GM23248 (cell line): ENCODE measurements at regions not wholly inside any gene's neighbourhood (a gene's known extent, or its start where the extent isn't known, plus 50 kb on each side); places are given as distances from the start of the nearest gene placed in this dataset.
A peak's percentile ranks its signal among the peaks of the same experiment; 100 is the strongest.

Experiments
- DNase-seq: peaks from one replicate; pipeline ENCODE4 v3.0.0-alpha.2; 2015
- H2AFZ ChIP-seq: fragments of 200-600 bp; sonication (generic); 2 replicates; pipeline ENCODE4 v1.6.1; 2016; ENCODE audit warnings: antibody characterized with exemption
- H3F3A ChIP-seq: fragments of 200-600 bp; sonication (generic); 2 replicates; pipeline ENCODE4 v1.6.1; 2016; ENCODE audit warnings: mild to moderate bottlenecking, antibody characterized with exemption, mixed run types; ENCODE audit not compliant: insufficient read depth
- H3K27ac ChIP-seq: fragments of 200-600 bp; sonication (generic); 2 replicates; pipeline ENCODE4 v1.5.1; 2016; ENCODE audit warnings: mild to moderate bottlenecking
- H3K27me3 ChIP-seq: fragments of 200-600 bp; sonication (generic); replicated peaks from 2 replicates; pipeline ENCODE4 v1.6.1; 2016; ENCODE audit warnings: mild to moderate bottlenecking; ENCODE audit not compliant: insufficient read depth
- H3K36me3 ChIP-seq: fragments of 200-600 bp; sonication (generic); 2 replicates; pipeline ENCODE4 v1.6.1; 2016; ENCODE audit warnings: low read depth, mild to moderate bottlenecking
- H3K4me1 ChIP-seq: fragments of 200-600 bp; sonication (generic); 2 replicates; pipeline ENCODE4 v1.6.1; 2016; ENCODE audit warnings: mild to moderate bottlenecking; ENCODE audit not compliant: insufficient read depth
- H3K4me2 ChIP-seq: fragments of 200-600 bp; sonication (generic); one replicate; pipeline ENCODE4 v1.6.1; 2016; ENCODE audit warnings: mild to moderate bottlenecking; ENCODE audit not compliant: unreplicated experiment
- H3K4me3 ChIP-seq: fragments of 200-600 bp; sonication (generic); 2 replicates; pipeline ENCODE4 v1.5.1; 2016; ENCODE audit warnings: mild to moderate bottlenecking
- H3K79me2 ChIP-seq: fragments of 200-600 bp; sonication (generic); 2 replicates; pipeline ENCODE4 v1.6.1; 2016; ENCODE audit warnings: mild to moderate bottlenecking; ENCODE audit not compliant: insufficient read depth
- H3K9ac ChIP-seq: fragments of 200-600 bp; sonication (generic); 2 replicates; pipeline ENCODE4 v1.6.1; 2016; ENCODE audit warnings: mild to moderate bottlenecking
- H3K9me2 ChIP-seq: fragments of 200-600 bp; sonication (generic); 2 replicates; pipeline ENCODE4 v1.6.1; 2016; ENCODE audit warnings: mixed run types, mild to moderate bottlenecking, moderate library complexity; ENCODE audit not compliant: insufficient read depth
- H3K9me3 ChIP-seq: fragments of 200-600 bp; sonication (generic); one replicate; pipeline ENCODE4 v1.6.1; 2017; ENCODE audit warnings: low read depth
- H4K20me1 ChIP-seq: fragments of 200-600 bp; sonication (generic); 2 replicates; pipeline ENCODE4 v1.6.0; 2016; ENCODE audit not compliant: insufficient read depth
- EZH2 ChIP-seq: fragments of 200-600 bp; sonication (generic); IDR thresholded peaks from 2 replicates; pipeline ENCODE4 v1.6.1; 2018; ENCODE audit warnings: antibody characterized with exemption, mild to moderate bottlenecking; ENCODE audit not compliant: insufficient read depth, poor library complexity, severe bottlenecking
- EZH2phosphoT487 ChIP-seq: fragments of 200-600 bp; sonication (generic); IDR thresholded peaks from 2 replicates; pipeline ENCODE4 v1.6.1; 2018; ENCODE audit warnings: antibody characterized with exemption, moderate library complexity, mild to moderate bottlenecking, low read depth; ENCODE audit not compliant: insufficient read depth
- WGBS, 2 experiments: methylation state at CpG; one replicate each; pipeline ENCODE4 v1.1.6; 2015 to 2017; ENCODE audit warnings: low lambda C conversion rate in 2 of 2, low coverage in 1 of 2; ENCODE audit errors: missing lambda C conversion rate in 2 of 2; 5-methylcytosine and 5-hydroxymethylcytosine counted together
- in situ Hi-C: fragments of 300-500 bp; cut with MboI; formaldehyde crosslinking; loops from 2 replicates; pipeline ENCODE4 v1.15.0; 2020

- WGBS, 2 experiments, result 94 to 96% methylated on average over 3 of the region's 3 CpGs
Measured at GRCh38 chr1:84090447-84091245, 53.4 kb upstream of the PRKACB start.

GRCh38 chr1:84089867-84090266 is 54.2 kb upstream of the PRKACB start:
- Histone ChIP-seq H3K27me3 (no peaks in the 10 kb centered on the region), H3K79me2 (peaks cover 9% of the 10 kb centered on the region; the same call in 1 of the 2 replicates), H3K36me3 (no peaks in the 10 kb centered on the region), H3K4me3 (no peak overlapping the region), H3F3A (peaks cover 17% of the 10 kb centered on the region), H3K9ac (no peak overlapping the region), H3K4me2 (no peak overlapping the region), H3K27ac (no peak overlapping the region), H3K9me2 (no peaks in the 10 kb centered on the region), H3K9me3 (no peaks in the 10 kb centered on the region), H4K20me1 (no peaks in the 10 kb centered on the region), H2AFZ (no peak overlapping the region), H3K4me1 (peaks cover 15% of the 10 kb centered on the region)
- TF ChIP-seq EZH2, result no peak
- TF ChIP-seq EZH2phosphoT487, result no peak
- in situ Hi-C loops, result no loop called here
- no peak for DNase-seq

More at GRCh38 chr1:84090447-84091245, 53.4 kb upstream of the PRKACB start:
- H3K4me1 ChIP-seq, result peaks cover 15% of the 10 kb centered on the region
- no peak for TF ChIP-seq EZH2phosphoT487
- no peak for TF ChIP-seq EZH2
- no peak overlapping the region for H3K4me2 ChIP-seq
- in situ Hi-C loops, result no loop called here
- no peaks in the 10 kb centered on the region for H3K9me3 ChIP-seq
- H3K27me3 ChIP-seq, result no peaks in the 10 kb centered on the region
- H3K9me2 ChIP-seq, result no peaks in the 10 kb centered on the region
- H3K36me3 ChIP-seq, result no peaks in the 10 kb centered on the region
- no peak overlapping the region for H2AFZ ChIP-seq
- peaks cover 17% of the 10 kb centered on the region for H3F3A ChIP-seq
- no peak for DNase-seq
- H4K20me1 ChIP-seq, result no peaks in the 10 kb centered on the region
- H3K4me3 ChIP-seq, result no peak overlapping the region
- peaks cover 9% of the 10 kb centered on the region; the same call in 1 of the 2 replicates for H3K79me2 ChIP-seq
- no peak overlapping the region for H3K27ac ChIP-seq
- H3K9ac ChIP-seq, result no peak overlapping the region

DNA sequence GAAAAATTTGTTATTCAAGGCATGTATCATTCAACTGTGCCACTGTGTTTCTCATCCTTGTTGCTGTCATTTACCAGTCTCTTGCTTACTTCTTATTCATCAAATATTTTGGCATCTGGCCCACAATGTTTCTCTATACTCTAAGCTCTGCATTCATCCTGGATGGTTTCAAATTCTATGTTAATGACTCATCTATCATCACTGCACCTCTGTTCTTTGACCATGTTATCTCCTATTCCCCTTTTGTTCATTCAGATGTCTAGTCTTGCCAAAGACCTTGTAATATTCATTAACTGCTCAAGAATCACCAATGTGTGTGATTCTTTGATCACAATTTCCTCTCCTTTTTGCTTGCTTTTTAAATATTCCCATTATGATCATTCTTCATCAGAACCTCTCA is 54.6 kb upstream of the PRKACB start:
- no peaks in the 10 kb centered on the region for H4K20me1 ChIP-seq
- no peaks in the 10 kb centered on the region for H3K36me3 ChIP-seq
- peak; percentile 51 for DNase-seq
- no peaks in the 10 kb centered on the region for H3K9me2 ChIP-seq
- in situ Hi-C loops, result no loop called here
- H3K4me2 ChIP-seq, result no peak overlapping the region
- H3K27ac ChIP-seq, result no peak overlapping the region
- peaks cover 17% of the 10 kb centered on the region for H3F3A ChIP-seq
- no peak overlapping the region for H3K4me3 ChIP-seq
- H3K9ac ChIP-seq, result no peak overlapping the region
- no peaks in the 10 kb centered on the region for H3K27me3 ChIP-seq
- TF ChIP-seq EZH2, result no peak
- no peak for TF ChIP-seq EZH2phosphoT487
- no peak overlapping the region for H2AFZ ChIP-seq
- peaks cover 9% of the 10 kb centered on the region; the same call in 1 of the 2 replicates for H3K79me2 ChIP-seq
- H3K4me1 ChIP-seq, result peaks cover 15% of the 10 kb centered on the region
- H3K9me3 ChIP-seq, result no peaks in the 10 kb centered on the region

GRCh38 chr1:84086616-84087015 is 57.5 kb upstream of the PRKACB start:
- Histone ChIP-seq H3K9me2 (no peaks in the 10 kb centered on the region), H3K4me3 (no peak overlapping the region), H3K36me3 (no peaks in the 10 kb centered on the region), H3K9ac (no peak overlapping the region), H3K4me1 (peaks cover 15% of the 10 kb centered on the region), H2AFZ (no peak overlapping the region), H3K27ac (no peak overlapping the region), H3K4me2 (no peak overlapping the region), H3F3A (peaks cover 17% of the 10 kb centered on the region), H4K20me1 (no peaks in the 10 kb centered on the region), H3K27me3 (no peaks in the 10 kb centered on the region), H3K9me3 (no peaks in the 10 kb centered on the region), H3K79me2 (peaks cover 14% of the 10 kb centered on the region)
- in situ Hi-C loops, result no loop called here
- DNase-seq, result no peak
- TF ChIP-seq EZH2 (no peak), EZH2phosphoT487 (no peak)
- 75 to 83% methylated on average over 3 of the region's 3 CpGs for WGBS, 2 experiments
